GM23338 (cell line): ENCODE measurements at regions not wholly inside any gene's neighbourhood (a gene's known extent, or its start where the extent isn't known, plus 50 kb on each side); places are given as distances from the start of the nearest gene placed in this dataset.

Source experiments
- ATAC-seq: fragments of 200-7000 bp; cut with Tn5 transposase; 3 replicates; pipeline ENCODE4 v1.9.1; 2020
- DNase-seq: peaks from one replicate; pipeline ENCODE4 v3.0.0-alpha.2; 2015; ENCODE audit warnings: low spot score
- H2AFZ ChIP-seq: fragments of 200-600 bp; sonication (generic); 2 replicates; pipeline ENCODE4 v1.8.0; 2016; ENCODE audit warnings: antibody characterized with exemption, mild to moderate bottlenecking, moderate library complexity
- H3F3A ChIP-seq: fragments of 200-600 bp; sonication (generic); replicated peaks from 2 replicates; pipeline ENCODE4 v1.8.0; 2017; ENCODE audit warnings: antibody characterized with exemption, mixed run types, low read depth
- H3K27ac ChIP-seq: fragments of 200-600 bp; sonication (generic); 2 replicates; pipeline ENCODE4 v1.6.1; 2016; ENCODE audit warnings: low read depth
- H3K27me3 ChIP-seq: fragments of 200-600 bp; sonication (generic); 2 replicates; pipeline ENCODE4 v1.8.0; 2016; ENCODE audit warnings: mild to moderate bottlenecking, mixed run types, moderate library complexity; ENCODE audit not compliant: insufficient read depth
- H3K36me3 ChIP-seq: fragments of 200-600 bp; sonication (generic); 2 replicates; pipeline ENCODE4 v1.8.0; 2016; ENCODE audit warnings: mild to moderate bottlenecking; ENCODE audit not compliant: insufficient read depth
- H3K4me1 ChIP-seq: fragments of 200-600 bp; sonication (generic); 2 replicates; pipeline ENCODE4 v1.8.0; 2016; ENCODE audit warnings: mild to moderate bottlenecking, moderate library complexity; ENCODE audit not compliant: insufficient read depth
- H3K4me2 ChIP-seq: fragments of 200-600 bp; sonication (generic); 2 replicates; pipeline ENCODE4 v1.7.1; 2017; ENCODE audit warnings: mixed run types
- H3K4me3 ChIP-seq: fragments of 200-600 bp; sonication (generic); 2 replicates; pipeline ENCODE4 v1.6.1; 2016; ENCODE audit warnings: mixed run types
- H3K79me2 ChIP-seq: fragments of 200-600 bp; sonication (generic); replicated peaks from 2 replicates; pipeline ENCODE4 v1.8.0; 2017; ENCODE audit warnings: mild to moderate bottlenecking; ENCODE audit not compliant: insufficient read depth
- H3K9me2 ChIP-seq: fragments of 200-600 bp; sonication (generic); 2 replicates; pipeline ENCODE4 v1.8.0; 2017; ENCODE audit not compliant: insufficient read depth
- H4K20me1 ChIP-seq: fragments of 200-600 bp; sonication (generic); replicated peaks from 2 replicates; pipeline ENCODE4 v1.8.0; 2017; ENCODE audit warnings: mild to moderate bottlenecking; ENCODE audit not compliant: insufficient read depth
- H3K27ac Mint-ChIP-seq: 2 replicates; pipeline ENCODE4 v1.8.0; 2020; ENCODE audit warnings: inconsistent platforms, mild to moderate bottlenecking, moderate library complexity, mixed read lengths
- H3K27me3 Mint-ChIP-seq: 3 replicates; pipeline ENCODE4 v1.8.0; 2022; ENCODE audit warnings: low read depth, mild to moderate bottlenecking, moderate library complexity, mixed read lengths, inconsistent platforms; ENCODE audit not compliant: insufficient read depth, poor library complexity
- H3K36me3 Mint-ChIP-seq: 3 replicates; pipeline ENCODE4 v1.8.0; 2021; ENCODE audit warnings: low read depth, mild to moderate bottlenecking, inconsistent platforms, moderate library complexity, mixed read lengths
- H3K4me1 Mint-ChIP-seq: 3 replicates; pipeline ENCODE4 v1.8.0; 2020; ENCODE audit warnings: mild to moderate bottlenecking, inconsistent platforms, mixed read lengths
- H3K4me3 Mint-ChIP-seq: 3 replicates; pipeline ENCODE4 v1.8.0; 2021; ENCODE audit warnings: moderate library complexity, mild to moderate bottlenecking, inconsistent platforms, mixed read lengths
- H3K9me3 Mint-ChIP-seq: 3 replicates; pipeline ENCODE4 v1.8.0; 2020; ENCODE audit warnings: moderate library complexity, mild to moderate bottlenecking, inconsistent platforms, mixed read lengths
- CREB1 ChIP-seq: fragments of 250-450 bp; sonication (Bioruptor Pico); IDR thresholded peaks from 2 replicates; pipeline ENCODE4 v1.5.0; 2020; ENCODE audit warnings: low read depth, mild to moderate bottlenecking, moderate library complexity
- ETS1 ChIP-seq: IDR thresholded peaks from 2 replicates; pipeline ENCODE4 v1.6.1; 2016; ENCODE audit warnings: antibody characterized with exemption
- EZH2 ChIP-seq: fragments of 200-600 bp; sonication (generic); IDR thresholded peaks from one replicate; pipeline ENCODE4 v1.8.0; 2017; ENCODE audit warnings: antibody characterized with exemption, mild to moderate bottlenecking, low read depth; ENCODE audit not compliant: unreplicated experiment
- EZH2phosphoT487 ChIP-seq: fragments of 200-600 bp; sonication (generic); IDR thresholded peaks from one replicate; pipeline ENCODE4 v1.8.1; 2018; ENCODE audit warnings: antibody characterized with exemption; ENCODE audit not compliant: unreplicated experiment
- JUNB ChIP-seq: IDR thresholded peaks from one replicate; pipeline ENCODE4 v1.6.1; 2016; ENCODE audit warnings: antibody characterized with exemption; ENCODE audit not compliant: unreplicated experiment
- POLR2AphosphoS5 ChIP-seq: IDR thresholded peaks from 2 replicates; pipeline ENCODE4 v1.6.1; 2016; ENCODE audit warnings: antibody characterized with exemption, low read depth
- REST ChIP-seq: IDR thresholded peaks from one replicate; pipeline ENCODE4 v1.6.1; 2018; ENCODE audit warnings: antibody characterized with exemption; ENCODE audit not compliant: unreplicated experiment
- STAT1 ChIP-seq: IDR thresholded peaks from one replicate; pipeline ENCODE4 v1.6.1; 2016; ENCODE audit warnings: antibody characterized with exemption; ENCODE audit not compliant: unreplicated experiment
- ZNF114 ChIP-seq: fragments of 250-450 bp; sonication (Bioruptor Pico); IDR thresholded peaks from 2 replicates; pipeline ENCODE4 v1.5.0; 2020; ENCODE audit warnings: mild to moderate bottlenecking, moderate library complexity
- ZNF331 ChIP-seq: fragments of 250-450 bp; sonication (Bioruptor Pico); IDR thresholded peaks from 2 replicates; pipeline ENCODE4 v1.5.0; 2020; ENCODE audit warnings: low read depth, mild to moderate bottlenecking, moderate library complexity
- ZNF462 ChIP-seq: fragments of 250-450 bp; sonication (Bioruptor Pico); IDR thresholded peaks from 2 replicates; pipeline ENCODE4 v1.5.0; 2020; ENCODE audit warnings: mild to moderate bottlenecking, moderate library complexity

GRCh38 chr7:36044101-36044892 is 108.8 kb upstream of the EEPD1 start (continued):
- TF ChIP-seq ETS1 (no peak), CREB1 (CRISPR knock-in tag) (no peak)

- Mint-ChIP-seq H3K4me3 (no peak overlapping the region), H3K27me3 (peaks cover 10% of the 10 kb centered on the region), H3K27ac (no peak overlapping the region), H3K36me3 (no peaks in the 10 kb centered on the region), H3K9me3 (no peaks in the 10 kb centered on the region), H3K4me1 (peaks cover 54% of the 10 kb centered on the region)
- peaks cover 8% of the 10 kb centered on the region for H3K9me2 ChIP-seq
- no peak overlapping the region for H3K27ac ChIP-seq
- peak overlapping the region; percentile 73; the same call in 1 of the 2 replicates for H2AFZ ChIP-seq
- peaks cover 32% of the 10 kb centered on the region for H3K4me1 ChIP-seq
- no peak for DNase-seq
- no peaks in the 10 kb centered on the region for H3F3A ChIP-seq
- H3K79me2 ChIP-seq, result no peaks in the 10 kb centered on the region
- H3K27me3 ChIP-seq, result no peaks in the 10 kb centered on the region
- no peaks in the 10 kb centered on the region for H3K36me3 ChIP-seq
- ATAC-seq, result no peak
- no peak overlapping the region for H3K4me2 ChIP-seq
- H3K4me3 ChIP-seq, result no peak overlapping the region
- no peaks in the 10 kb centered on the region for H4K20me1 ChIP-seq
- TF ChIP-seq EZH2, result no peak
- no peak for TF ChIP-seq CREB1 (CRISPR knock-in tag)
- no peak for TF ChIP-seq ZNF462 (CRISPR knock-in tag)
- no peak for TF ChIP-seq EZH2phosphoT487
- TF ChIP-seq ETS1, result no peak
- no peak for TF ChIP-seq JUNB
- no peak for TF ChIP-seq ZNF114 (CRISPR knock-in tag)
- no peak for TF ChIP-seq ZNF331
- TF ChIP-seq POLR2AphosphoS5, result no peak
- no peak for TF ChIP-seq REST
- no peak for TF ChIP-seq STAT1
These were observed 107.7 kb upstream of the EEPD1 start for GRCh38 chr7:36045326-36045725.
